Ammon's horn (tissue), 1 donor: ENCODE measurements at regions not wholly inside any gene's neighbourhood (a gene's known extent, or its start where the extent isn't known, plus 50 kb on each side); places are given as distances from the start of the nearest gene placed in this dataset.

Experiments used
- DNase-seq: peaks from one replicate; pipeline ENCODE4 v3.0.0-alpha.2; 2016; ENCODE audit warnings: low spot score

DNA sequence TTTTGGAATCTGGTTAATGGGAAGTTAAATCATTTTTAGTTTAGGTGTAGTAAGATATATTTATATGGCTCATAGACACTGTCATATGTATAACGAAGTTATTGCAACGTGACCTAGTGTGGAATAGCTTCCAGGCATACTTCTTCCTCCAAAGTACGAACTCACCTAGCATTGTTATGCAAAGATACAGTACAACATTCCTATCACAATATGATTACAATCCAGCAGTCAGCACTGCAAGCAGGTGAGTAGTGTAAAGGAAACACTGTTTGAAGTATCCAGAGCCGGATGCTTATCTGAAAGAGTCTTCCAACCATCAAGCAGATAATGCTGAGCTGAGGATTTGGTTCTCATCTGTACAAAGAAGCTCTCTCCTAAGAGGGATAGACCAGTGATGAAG lies 754.4 kb upstream of the IGFBP3 start:
- DNase-seq, result no peak

DNA sequence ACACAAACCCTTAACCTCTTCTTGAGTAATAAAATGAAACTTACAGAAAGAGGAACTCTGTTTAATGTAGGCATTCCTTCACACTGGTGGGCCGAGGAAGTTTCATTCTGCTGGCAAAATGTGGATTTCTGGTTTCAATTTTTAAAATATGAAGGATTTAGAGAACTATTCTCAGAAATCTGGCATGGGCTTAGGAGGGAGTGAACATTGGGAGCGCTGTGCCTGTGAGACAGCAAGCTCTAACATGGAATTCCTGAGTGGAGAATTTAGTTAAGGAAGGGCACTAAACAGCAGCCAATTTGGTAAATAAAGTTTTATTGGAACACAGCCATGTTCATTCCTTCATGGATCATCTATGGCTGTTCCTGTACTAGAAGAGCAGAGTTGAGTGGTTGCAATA lies 751.8 kb upstream of the IGFBP3 start:
- no peak for DNase-seq

DNA sequence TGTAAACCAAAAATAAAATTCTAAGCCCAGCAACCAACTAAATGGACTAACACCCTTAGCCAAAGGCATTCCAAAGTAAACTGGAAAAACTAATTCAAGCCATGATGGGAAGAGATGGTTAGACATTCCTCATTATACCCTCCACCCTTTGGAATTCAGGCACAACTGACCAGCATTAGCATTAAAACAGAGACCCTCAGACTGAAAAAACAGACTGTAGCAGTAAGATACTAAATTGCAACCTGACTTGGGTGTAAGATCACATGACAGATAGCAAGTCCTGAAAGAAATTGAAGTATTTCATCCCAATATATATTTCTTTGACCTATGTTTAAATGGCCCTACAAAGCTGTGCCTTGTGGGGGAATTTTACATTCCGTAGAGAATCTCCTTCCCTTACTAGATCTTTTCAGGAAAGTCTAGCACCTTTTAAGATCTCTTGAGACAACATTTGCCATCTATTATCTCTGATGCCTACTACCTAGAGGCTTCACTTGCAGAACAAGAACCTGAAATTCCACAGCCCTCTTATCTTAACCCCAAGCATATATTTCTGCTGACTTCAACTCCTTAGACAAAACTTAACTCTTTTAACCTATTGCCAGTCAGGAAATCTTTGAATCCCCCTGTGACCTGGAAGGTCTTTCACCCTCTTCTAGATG lies 750.2 kb upstream of the IGFBP3 start:
- DNase-seq, result no peak

DNA sequence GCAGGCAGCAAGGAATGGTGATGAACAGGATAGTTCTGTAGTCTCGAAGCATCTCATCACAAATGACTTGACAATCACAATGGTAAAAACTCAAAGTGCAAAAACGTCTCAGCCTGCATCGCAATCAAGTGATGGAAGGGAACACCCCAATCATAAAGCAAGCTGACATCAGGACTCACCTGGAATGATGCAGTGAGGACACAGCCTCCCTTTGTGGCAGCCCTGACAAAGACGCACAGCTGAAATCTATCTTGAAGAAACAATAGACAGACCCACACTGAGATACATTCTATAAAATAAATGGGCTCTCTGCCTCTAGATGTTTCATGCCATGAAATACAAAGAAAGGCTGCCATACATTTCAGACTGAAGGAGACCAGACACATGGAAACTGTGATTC lies 748.0 kb upstream of the IGFBP3 start:
- DNase-seq, result no peak

DNA sequence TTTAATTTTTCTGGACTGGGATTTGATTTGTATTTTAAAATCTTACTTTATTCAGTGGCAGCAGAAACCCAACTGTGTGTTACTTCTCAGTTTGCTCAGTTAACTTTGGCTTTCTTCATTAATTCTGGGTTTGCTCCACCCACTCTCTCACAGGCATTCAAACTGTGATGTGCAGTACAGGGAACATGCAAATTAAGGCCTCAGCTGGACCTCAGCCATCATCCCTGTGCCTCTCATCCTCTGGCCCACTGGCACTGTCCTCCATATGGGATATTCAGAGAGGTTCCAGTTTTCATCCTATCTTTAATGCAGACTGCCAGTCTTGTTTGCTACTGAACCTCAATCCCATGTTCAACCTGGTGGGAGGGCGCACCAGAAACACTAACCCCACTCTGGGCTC lies 743.4 kb upstream of the IGFBP3 start:
- DNase-seq, result no peak

DNA sequence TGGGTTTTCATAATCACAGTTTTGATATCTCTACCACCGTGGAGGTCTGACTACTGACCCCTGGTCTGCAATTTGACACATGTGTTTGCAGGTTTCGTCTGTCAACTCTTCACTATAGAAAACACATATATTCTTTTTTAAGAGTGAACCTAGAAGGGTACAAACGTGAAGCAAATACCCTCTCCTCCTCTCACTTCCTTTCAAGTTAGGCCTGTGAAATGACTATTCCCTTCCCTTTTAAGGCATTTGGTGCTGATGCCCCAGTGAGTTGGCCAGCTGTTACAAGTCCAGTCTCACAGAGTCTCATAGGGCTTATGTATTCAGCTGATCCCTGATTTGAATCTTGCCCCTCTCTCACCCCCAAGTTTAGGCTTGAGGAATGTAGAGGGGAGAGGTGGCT lies 742.0 kb upstream of the IGFBP3 start:
- DNase-seq, result no peak

DNA sequence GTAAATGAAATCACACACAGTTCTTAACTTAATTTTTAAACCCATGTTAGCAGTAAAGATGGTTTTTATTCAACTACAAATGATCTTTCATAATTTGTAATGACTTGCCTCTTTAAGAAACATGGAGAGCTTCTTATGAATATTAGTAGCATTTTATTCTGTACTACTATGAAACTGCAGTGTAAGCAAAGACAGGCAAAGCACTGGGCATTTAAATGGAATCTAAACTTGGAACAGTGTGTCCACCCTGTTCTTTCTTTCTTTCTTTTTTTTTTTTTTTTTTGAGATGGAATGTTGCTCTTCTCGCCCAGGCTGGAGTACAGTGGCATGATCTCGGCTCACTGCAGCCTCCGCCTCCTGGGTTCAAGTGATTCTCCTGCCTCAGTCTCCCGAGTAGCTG lies 740.4 kb upstream of the IGFBP3 start:
- DNase-seq, result no peak

DNA sequence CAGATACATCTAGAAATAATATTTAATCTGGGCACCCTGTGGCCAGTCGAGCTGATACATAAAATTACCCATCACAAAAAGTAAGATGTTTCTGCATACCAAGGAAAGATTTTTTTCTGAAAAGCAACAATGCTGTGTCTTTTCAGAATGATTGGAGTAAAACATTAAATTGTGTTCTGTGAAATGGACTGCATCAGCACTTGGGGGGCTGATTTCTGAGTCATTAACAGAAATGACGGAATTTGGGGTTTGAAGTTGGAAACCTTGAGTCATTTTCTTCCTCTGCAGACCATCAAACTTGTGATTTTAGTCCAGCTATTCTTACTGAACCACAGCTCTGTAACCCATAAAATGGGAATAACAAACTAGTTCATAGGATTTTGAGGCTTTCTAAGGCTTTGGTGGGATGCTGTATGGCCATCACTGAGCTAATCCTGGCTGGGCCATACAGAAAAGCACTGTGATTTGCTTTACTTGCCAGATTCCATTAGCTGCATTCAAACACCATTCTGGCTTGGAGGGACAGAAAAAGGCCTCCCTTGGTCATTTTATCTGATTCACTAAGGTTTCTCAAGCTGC lies 739.4 kb upstream of the IGFBP3 start:
- DNase-seq, result no peak

DNA sequence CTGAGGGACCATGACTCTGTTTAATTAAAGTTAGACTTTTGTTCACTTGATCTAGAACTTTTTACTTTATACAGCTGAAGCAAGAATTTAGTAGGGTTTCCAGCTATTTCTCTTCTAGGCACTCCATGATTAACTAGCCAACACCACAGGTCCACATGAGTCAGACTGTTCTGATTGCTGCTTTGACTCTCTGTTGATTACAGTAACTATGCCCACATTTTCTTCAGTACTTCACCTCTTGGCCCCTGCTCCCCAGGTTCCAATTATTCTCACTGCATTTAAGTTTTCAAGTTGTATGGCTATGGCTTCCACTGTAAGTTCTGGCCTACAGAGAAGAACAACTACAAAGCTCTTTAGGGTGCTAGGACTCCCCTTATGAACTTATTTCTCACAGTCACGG lies 737.2 kb upstream of the IGFBP3 start:
- DNase-seq, result no peak

DNA sequence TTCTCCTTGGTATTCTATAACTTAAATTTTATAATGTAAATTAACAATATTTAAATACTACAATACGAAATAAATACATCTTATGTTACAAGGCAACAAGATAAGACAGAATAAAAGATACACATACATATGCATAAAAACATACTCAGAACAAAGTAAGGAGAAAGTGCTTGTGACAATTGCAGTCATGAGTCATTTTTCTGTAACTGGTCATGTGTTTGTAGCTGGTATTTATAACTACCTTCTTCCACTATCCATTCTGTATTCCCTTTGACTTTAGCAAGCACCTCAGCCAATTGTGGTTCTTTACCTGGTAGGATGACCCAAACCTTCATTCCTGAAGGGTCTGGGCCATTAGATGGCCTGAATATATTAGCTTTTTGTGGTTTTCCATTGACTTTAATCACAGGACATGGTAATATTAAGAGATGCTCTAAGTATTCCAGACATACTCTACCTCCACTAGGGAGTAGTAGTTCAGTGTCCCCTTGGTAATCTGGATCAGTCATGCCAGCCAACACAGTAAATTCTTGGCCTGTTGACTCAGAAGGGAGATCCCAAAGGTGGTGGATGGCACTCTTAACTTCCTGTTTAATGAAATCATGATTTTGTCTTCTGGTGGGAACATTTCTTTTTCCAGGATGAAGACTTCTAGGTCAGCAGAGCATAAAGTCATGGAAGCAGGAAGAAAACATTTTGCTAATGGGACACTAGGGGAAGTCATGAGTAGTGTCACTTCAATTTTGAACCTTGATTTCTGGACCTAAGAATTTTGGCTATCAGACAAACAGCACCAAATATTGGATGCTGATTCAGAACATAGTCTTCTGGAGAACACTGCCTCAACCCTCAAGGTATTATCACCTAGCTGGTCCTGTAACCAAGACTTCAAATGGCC lies 733.7 kb upstream of the IGFBP3 start:
- no peak for DNase-seq

DNA sequence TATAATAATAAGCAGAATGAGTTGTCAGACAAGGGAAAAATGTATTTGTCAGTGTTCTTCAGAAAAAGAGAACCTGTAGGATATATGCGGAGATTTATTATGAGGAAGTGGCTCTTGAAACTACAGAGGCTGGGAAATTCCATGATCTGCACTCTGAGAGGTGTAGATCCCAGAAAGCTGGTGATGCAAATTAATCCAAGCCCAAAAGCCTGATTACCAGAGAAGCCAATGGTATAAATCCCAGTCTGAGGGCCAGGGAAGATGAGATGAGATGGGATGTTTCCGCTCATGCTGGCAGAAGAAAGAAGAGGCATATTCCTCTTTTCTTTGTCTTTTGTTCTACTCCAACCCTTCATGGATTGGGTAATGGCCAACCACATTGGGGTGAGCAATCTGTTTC lies 732.8 kb upstream of the IGFBP3 start:
- DNase-seq, result no peak

DNA sequence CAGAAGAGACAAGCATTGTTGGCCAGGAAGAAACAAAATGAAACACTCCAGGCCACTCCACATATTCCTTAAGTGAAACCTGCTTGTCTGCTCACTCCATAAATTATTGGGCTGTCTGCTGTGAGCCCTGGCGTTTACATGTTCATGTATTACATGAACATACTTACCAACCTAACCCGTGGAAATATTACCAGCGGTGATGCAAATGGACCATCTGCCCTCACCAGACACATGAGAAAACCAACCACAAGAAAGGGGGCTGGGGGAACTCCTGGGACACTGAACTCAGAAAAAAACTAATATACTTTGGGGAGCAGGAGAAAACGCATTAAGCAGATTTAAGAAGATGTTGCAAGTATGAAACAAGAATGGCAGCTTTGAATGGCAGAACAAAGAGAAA lies 731.2 kb upstream of the IGFBP3 start:
- no peak for DNase-seq

DNA sequence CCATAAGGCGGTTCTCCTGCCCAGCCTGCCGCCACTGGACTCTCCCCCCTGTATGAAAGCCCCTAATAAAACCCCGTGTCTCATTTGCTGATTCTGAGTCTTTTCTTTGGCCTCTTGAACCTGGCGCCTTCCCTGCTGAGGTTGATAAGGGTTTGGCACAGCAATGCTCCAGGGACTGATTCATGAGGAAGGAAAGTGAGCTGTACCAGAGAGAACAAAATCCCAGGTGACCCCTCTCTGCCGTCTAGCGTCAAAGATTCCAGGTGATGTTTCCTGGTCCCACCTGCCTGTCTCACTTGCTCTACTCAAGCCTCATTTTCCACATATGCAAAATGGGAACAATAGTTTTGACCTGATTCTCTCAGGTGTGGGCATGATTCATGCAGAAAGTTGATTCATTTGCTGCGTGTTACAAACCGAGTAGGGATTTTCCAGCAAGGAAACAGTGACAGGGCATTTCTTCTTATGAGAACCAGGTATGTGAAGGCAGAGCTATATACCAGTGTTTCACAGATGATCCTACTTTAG lies 730.6 kb upstream of the IGFBP3 start:
- no peak for DNase-seq

DNA sequence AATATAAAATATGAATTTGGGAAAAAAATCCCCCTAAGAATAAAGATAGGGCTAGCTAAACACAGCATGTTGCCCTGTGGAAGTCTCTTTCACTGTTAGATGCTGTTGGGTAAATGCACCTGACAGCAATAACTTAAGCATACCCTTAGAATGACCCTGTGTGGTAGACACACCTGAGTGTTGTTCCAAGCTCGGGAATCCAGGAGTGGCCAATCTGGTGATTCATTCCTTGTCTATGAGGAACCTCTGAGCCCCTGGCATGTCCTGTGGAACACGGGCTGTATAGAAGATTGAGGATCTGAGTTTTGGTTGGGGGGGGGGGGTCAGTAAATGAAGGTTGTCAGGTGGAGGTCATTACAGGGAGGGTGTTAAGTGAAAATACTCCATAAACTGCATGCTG lies 730.0 kb upstream of the IGFBP3 start:
- DNase-seq, result no peak

DNA sequence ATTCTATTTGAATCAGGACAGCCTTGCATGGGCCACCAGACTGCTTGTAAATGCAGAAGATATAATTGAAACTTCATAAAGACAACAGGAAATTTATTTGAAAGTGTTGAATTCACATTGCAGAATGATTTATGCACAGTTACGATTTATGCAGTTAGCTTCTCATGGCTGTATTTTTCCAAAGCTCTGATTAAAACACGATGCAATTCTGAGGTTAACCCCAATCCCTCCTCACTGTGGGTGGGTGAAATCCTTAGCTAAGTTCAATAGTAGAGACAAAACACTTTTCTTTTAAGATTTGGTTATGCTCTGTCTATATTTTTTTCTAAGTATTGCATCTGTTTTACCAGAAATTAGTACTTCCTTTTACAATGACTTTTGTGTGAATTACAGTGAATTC lies 728.8 kb upstream of the IGFBP3 start:
- no peak for DNase-seq

DNA sequence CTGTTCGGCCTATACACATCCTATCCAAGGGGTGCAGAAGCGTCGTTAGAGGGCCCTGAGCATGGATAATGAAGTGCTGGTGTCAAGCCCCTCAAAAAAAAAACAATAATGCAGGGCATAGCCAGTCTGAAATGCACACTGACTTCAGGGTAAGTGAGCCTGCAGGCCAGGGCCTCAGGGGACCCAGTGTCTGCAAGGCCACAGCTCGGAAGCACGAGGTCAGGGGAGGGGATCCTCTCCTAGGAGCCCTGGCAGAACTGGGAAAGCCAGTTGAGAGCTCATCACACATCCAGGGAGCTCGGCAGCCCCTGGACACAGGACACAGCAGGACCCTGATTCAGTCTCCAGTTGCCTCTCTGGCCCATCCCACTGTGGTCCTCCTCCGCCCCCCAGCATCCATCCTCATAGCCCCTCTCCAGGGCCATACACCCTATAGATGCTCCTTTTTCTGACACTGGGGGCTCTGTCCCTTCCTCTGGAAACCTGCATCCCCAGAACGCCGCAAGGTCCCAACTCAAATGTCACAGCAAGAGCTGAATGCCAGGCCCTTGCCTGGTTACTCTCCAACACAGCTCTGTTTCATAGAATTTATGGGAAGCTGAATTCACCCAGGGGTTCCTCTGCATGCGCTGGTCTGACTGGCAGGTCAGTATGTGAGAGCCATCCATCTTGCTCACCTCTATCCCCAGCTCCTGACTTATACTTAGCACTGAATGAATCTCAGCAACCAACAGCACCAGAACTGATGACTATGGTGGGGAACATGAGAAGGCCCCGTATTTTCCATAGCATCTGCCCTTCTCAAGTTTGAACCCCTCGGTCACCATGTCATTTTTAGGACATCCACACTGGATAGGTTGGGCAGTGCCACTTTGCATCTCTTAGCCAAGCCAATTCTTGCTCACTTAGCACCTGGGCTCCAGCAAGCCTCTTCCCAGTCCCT lies 717.0 kb upstream of the IGFBP3 start:
- DNase-seq, result no peak

DNA sequence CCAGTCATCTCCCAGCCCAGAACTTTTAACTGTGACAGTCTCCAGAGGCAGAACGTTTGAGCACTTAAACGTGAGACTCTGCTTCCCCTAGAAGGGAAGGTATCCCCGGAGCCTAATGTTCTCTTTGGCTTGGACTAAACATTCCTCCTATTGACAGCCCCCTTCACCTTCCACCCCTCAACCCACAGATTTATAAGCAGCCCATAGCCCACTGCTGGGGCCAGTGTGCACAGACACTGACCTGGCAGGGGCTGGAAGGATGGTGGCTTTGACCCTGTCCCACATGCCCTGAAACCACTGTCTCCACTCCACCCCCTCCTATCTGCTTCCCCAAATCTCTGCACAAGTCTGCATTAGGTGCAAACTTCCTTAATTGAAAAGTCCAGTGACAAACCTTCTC lies 715.0 kb upstream of the IGFBP3 start:
- DNase-seq, result no peak

DNA sequence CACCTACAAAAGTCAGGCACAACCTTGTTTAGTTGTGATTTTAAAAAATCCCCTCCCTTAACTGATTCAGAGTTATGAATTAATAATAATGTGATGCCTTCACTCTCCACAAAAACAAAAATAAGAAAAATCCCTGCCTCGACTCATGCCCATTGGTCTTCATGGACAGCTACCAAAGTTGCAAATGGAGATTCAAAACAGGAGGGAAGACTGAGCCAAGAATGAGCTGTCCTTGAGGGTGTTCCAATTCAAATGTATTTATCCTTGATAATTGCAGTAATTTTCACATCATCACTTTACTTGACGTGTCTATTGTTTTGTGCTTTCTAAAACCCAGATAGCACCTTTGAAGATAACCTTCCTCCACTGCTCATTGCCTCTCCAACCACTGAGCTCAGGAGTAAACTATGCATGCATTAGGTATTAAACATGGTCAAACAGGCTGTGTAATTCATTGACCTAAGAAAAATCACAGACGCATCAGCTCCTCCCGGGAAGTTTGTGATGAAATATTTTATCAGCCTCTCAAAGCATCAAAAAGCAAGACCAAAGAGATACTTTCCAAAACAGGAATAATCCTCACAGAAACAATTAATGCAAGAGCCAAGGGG lies 712.7 kb upstream of the IGFBP3 start:
- no peak for DNase-seq

DNA sequence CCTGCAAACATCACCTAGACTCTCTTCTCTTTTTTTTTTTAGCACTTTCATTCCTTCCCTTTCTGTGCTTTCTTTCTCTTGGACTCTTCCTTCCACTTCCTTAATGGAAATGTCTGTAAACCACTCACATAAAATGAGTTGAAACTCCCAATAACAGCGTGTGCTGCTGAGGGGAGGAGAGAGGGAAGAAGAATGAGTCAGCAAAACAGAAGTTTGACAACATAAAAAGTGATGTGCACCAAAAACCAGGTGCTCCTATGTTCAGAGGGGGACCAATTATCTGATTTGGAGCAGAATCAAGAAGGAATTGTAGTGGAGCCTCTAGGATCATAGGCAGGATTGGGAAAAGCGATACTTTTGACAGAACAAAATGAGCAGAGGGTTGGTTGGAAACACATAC lies 712.1 kb upstream of the IGFBP3 start:
- DNase-seq, result no peak

DNA sequence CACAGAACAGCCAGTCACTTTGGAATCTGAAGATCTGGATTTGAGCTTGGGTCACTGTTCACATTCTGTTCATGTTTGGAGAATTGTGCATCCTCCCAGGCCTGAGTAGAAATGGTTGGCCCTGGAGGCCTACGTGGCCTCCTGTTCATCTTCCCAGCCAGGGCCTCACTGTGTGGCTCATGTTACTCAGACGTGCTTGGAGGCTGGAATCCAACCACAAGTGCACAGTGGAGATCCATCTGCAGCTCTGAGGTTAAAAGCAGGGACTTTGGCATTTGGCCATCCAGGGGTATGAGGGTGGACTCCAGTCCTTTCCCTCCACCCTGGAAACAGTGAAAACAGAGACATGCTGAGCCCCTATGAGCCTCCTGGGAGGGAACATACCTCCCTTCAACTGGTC lies 709.0 kb upstream of the IGFBP3 start:
- DNase-seq, result no peak

DNA sequence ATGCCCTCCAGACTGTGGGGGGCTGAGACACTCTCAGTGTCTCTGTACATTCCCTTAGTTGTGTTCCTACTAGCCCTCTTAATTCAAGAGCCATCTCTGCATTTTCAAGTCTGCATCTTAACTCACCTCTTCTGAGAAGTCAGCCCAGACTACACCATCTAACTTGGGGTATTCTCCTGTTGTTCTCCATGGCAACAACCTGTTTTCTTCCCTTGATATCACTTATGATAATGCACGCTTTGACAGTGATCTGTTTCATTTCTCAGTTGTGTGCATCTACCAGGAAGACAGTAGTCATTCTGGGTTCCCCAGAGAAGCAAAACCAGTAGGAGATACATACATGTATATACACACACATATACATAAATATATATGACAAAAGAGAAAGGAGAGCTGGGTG lies 707.3 kb upstream of the IGFBP3 start:
- DNase-seq, result no peak
